Vagina (tissue), 2 donors: ENCODE measurements at regions not wholly inside any gene's neighbourhood (a gene's known extent, or its start where the extent isn't known, plus 50 kb on each side); places are given as distances from the start of the nearest gene placed in this dataset.

ENCODE experiments used
- POLR2AphosphoS5 ChIP-seq, 2 donors: sonication (generic); formaldehyde crosslinking; IDR thresholded peaks; one replicate each; pipeline ENCODE4 v1.9.0; 2017; ENCODE audit warnings: antibody characterized with exemption in 2 of 2, mild to moderate bottlenecking in 2 of 2, low read depth in 1 of 2; ENCODE audit not compliant: insufficient read depth in 1 of 2
- TF ChIP-seq, protein P1 (sequence below), 3 experiments: fragments of 450-650 bp in 2 of 3; fragments of 200-600 bp in 1 of 3; sonication (generic) in 1 of 3; IDR thresholded peaks; one replicate each; pipeline ENCODE4 v1.5.1; 2017 to 2019; ENCODE audit warnings: antibody characterized with exemption in 3 of 3, mild to moderate bottlenecking in 2 of 3, moderate library complexity in 2 of 3

DNA sequence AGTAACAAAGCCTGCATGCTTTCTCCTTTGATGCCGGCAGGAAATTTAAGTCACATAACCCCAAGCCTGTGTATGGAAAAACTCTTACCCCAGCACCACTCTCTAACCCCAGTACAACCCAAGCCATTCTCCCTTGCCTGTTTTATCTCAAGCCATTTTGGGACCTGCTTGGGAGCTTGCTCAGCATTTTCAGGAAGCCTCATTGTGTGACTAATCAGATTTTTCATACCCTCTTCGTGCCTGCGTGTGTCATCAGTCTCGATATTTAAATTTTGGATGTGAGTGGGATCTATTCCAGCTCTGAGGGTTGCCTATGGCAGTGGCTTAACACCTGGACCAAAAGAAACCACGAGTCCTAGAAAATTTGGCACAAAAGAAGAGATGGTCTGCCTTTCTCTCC is 426.2 kb downstream of the SQOR start:
- TF ChIP-seq, protein P1, sequence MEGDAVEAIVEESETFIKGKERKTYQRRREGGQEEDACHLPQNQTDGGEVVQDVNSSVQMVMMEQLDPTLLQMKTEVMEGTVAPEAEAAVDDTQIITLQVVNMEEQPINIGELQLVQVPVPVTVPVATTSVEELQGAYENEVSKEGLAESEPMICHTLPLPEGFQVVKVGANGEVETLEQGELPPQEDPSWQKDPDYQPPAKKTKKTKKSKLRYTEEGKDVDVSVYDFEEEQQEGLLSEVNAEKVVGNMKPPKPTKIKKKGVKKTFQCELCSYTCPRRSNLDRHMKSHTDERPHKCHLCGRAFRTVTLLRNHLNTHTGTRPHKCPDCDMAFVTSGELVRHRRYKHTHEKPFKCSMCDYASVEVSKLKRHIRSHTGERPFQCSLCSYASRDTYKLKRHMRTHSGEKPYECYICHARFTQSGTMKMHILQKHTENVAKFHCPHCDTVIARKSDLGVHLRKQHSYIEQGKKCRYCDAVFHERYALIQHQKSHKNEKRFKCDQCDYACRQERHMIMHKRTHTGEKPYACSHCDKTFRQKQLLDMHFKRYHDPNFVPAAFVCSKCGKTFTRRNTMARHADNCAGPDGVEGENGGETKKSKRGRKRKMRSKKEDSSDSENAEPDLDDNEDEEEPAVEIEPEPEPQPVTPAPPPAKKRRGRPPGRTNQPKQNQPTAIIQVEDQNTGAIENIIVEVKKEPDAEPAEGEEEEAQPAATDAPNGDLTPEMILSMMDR (IDR thresholded peaks at IDR 0.05), result no peak
- TF ChIP-seq POLR2AphosphoS5 (IDR thresholded peaks at IDR 0.05; ENCODE audit: insufficient read depth in 1 of 2, low read depth in 1 of 2), result no peak
